Bronchial epithelial cell (primary cell): ENCODE measurements at regions not wholly inside any gene's neighbourhood (a gene's known extent, or its start where the extent isn't known, plus 50 kb on each side); places are given as distances from the start of the nearest gene placed in this dataset.

Experiments used
- DNase-seq: peaks from one replicate; pipeline ENCODE4 v3.0.0-alpha.2; 2010; ENCODE audit warnings: low read depth
- FAIRE-seq: peaks from 2 replicates; lab custom pipeline; 2011; peaks lifted over from hg19 to GRCh38; lab: Jason Lieb, UNC
- H3K27me3 ChIP-seq: 2 replicates; pipeline ENCODE4 v1.5.1; 2011; ENCODE audit warnings: low read length; ENCODE audit not compliant: control insufficient read depth, insufficient read depth
- H3K36me3 ChIP-seq: 2 replicates; pipeline ENCODE4 v1.5.1; 2011; ENCODE audit warnings: low read length; ENCODE audit not compliant: control insufficient read depth, insufficient read depth
- H3K4me3 ChIP-seq: 2 replicates; pipeline ENCODE4 v1.5.1; 2011; ENCODE audit warnings: mild to moderate bottlenecking, low read depth, low read length, control low read depth
- CTCF ChIP-seq: IDR thresholded peaks from 2 replicates; pipeline ENCODE4 v1.5.1; 2011; ENCODE audit warnings: mild to moderate bottlenecking, moderate library complexity, low read length, control low read depth, inconsistent platforms; ENCODE audit not compliant: insufficient read depth, severe bottlenecking

DNA sequence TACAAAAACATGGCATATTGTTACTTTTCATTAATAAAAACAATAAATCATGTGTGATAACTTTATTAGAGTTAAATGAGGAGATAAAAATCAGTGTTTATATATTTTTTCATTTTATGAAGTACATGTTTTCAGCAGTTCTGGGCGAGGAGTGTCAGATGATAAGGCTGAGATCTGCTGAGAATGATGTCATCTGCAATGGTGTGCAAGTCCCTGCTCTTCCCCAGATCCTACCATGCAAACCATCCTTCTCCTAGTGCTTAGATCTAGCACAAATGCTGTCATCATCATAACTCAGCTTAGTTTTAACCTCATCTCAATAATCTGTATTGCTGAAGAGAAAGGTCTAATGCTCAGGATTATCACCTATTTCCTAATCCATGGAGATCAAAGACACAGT lies 214.4 kb upstream of the DAB1 start:
- no peak for TF ChIP-seq CTCF
- H3K4me3 ChIP-seq: no peak overlapping the region
- DNase-seq: no peak
- no peaks in the 10 kb centered on the region for H3K36me3 ChIP-seq
- no peak for FAIRE-seq
- peaks cover 2% of the 10 kb centered on the region for H3K27me3 ChIP-seq

DNA sequence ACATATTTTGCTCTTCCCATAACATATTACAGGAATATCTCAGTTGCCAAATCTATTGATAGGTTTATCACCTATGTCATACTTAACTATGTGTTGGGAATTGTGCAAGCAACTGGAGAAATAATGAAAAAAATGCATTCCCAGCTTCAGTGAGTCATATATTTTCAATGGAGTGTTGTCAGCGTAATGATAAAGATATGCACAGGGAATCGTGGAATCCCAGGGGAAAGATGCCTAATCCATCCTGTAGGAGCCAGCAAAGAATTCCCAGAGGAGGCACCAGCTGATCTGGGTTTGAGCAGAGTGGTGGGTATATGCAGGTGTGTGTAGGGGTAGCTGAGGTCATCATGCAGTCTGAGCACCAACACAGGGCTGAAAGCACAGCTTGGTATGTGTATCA lies 213.3 kb upstream of the DAB1 start:
- no peak for FAIRE-seq
- no peak for TF ChIP-seq CTCF
- H3K4me3 ChIP-seq: no peak overlapping the region
- peaks cover 2% of the 10 kb centered on the region for H3K27me3 ChIP-seq
- H3K36me3 ChIP-seq: no peaks in the 10 kb centered on the region
- peak; percentile 70 for DNase-seq

DNA sequence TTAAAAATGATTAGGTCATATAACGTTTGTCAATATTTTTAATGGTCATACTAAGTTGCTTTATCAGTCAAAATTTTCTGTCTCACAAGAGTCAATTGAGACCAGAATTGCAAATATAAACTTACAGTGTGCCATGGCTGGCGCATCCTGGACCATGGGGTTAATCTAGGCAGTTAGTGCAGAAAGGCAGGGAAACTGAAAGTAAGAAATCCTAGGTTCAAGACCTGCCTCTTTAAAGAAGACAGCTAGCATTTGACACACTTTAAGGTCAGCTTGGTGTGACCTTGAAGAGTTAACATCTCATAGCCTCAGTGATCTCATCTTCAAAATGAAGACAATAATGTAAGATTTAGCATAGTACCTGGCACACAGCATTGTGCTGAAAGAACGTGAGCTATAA lies 210.0 kb upstream of the DAB1 start:
- TF ChIP-seq CTCF: no peak
- FAIRE-seq (no peak), DNase-seq (no peak)
- Histone ChIP-seq H3K4me3 (no peak overlapping the region), H3K27me3 (no peaks in the 10 kb centered on the region), H3K36me3 (no peaks in the 10 kb centered on the region)

DNA sequence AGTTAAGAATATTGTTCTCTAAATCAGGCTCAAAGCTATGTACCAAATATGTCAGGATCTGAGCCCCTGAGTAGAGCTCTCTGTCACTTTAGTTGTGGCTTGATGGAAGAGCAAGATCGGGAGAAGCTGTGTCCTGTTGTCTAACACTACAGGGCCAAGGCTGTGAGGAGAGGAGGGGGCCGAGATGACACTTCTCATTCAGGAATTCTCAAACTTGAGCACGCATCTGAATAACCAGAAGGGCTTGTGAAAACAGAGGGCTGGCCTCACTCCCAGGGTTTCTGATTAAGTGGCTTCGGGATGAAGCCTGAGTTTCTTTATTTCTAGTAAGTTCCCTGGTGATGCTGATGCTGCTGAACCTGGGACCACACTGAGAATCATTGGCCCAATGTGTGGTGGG lies 209.2 kb upstream of the DAB1 start:
- no peak for DNase-seq
- no peak for FAIRE-seq
- Histone ChIP-seq H3K4me3 (no peak overlapping the region), H3K27me3 (no peaks in the 10 kb centered on the region), H3K36me3 (no peaks in the 10 kb centered on the region)
- no peak for TF ChIP-seq CTCF

- no peaks in the 10 kb centered on the region for H3K27me3 ChIP-seq
- no peaks in the 10 kb centered on the region for H3K36me3 ChIP-seq
- TF ChIP-seq CTCF: no peak
- FAIRE-seq: no peak
- peak; percentile 84 for DNase-seq
- H3K4me3 ChIP-seq: no peak overlapping the region
These were observed 208.5 kb upstream of the DAB1 start for GRCh38 chr1:57632401-57632800.

GRCh38 chr1:57627612-57628011 lies 203.8 kb upstream of the DAB1 start:
- FAIRE-seq: no peak
- DNase-seq: no peak
- no peak overlapping the region for H3K4me3 ChIP-seq
- no peak for TF ChIP-seq CTCF
- H3K36me3 ChIP-seq: no peaks in the 10 kb centered on the region
- no peaks in the 10 kb centered on the region for H3K27me3 ChIP-seq
